RWPE2 (cell line): ENCODE measurements at regions not wholly inside any gene's neighbourhood (a gene's known extent, or its start where the extent isn't known, plus 50 kb on each side); places are given as distances from the start of the nearest gene placed in this dataset.

ENCODE experiments used
- ATAC-seq: fragments of 200-7000 bp; cut with Tn5 transposase; 3 replicates; pipeline ENCODE4 v1.9.1; 2021; ENCODE audit warnings: low read depth
- DNase-seq: peaks from one replicate; pipeline ENCODE4 v3.0.0-alpha.2; 2020; ENCODE audit warnings: low spot score
- H3K27ac ChIP-seq: fragments of 450-650 bp; 2 replicates; pipeline ENCODE4 v1.5.1; 2017; ENCODE audit warnings: mild to moderate bottlenecking; ENCODE audit not compliant: poor library complexity, severe bottlenecking
- H3K27me3 ChIP-seq: fragments of 250-450 bp; sonication (Bioruptor Pico); 2 replicates; pipeline ENCODE4 v1.5.1; 2021; ENCODE audit warnings: mild to moderate bottlenecking, moderate library complexity; ENCODE audit not compliant: insufficient read depth, poor library complexity, severe bottlenecking
- H3K36me3 ChIP-seq: fragments of 250-450 bp; sonication (Bioruptor Pico); 2 replicates; pipeline ENCODE4 v1.5.1; 2020; ENCODE audit warnings: low read depth, mild to moderate bottlenecking, moderate library complexity
- H3K4me1 ChIP-seq: fragments of 250-450 bp; sonication (Bioruptor Pico); 2 replicates; pipeline ENCODE4 v1.5.1; 2021; ENCODE audit warnings: mild to moderate bottlenecking, moderate library complexity; ENCODE audit not compliant: insufficient read depth, poor library complexity, severe bottlenecking
- H3K4me3 ChIP-seq: fragments of 250-450 bp; sonication (Bioruptor Pico); 2 replicates; pipeline ENCODE4 v1.5.1; 2021; ENCODE audit warnings: mild to moderate bottlenecking, moderate library complexity; ENCODE audit not compliant: severe bottlenecking
- H3K9me3 ChIP-seq: fragments of 250-450 bp; sonication (Bioruptor Pico); 2 replicates; pipeline ENCODE4 v1.5.1; 2021; ENCODE audit warnings: mild to moderate bottlenecking, moderate library complexity; ENCODE audit not compliant: severe bottlenecking
- CTCF ChIP-seq: fragments of 450-650 bp; IDR thresholded peaks from one replicate; pipeline ENCODE4 v1.5.1; 2017; ENCODE audit warnings: mild to moderate bottlenecking, moderate library complexity; ENCODE audit not compliant: poor library complexity, severe bottlenecking

GRCh38 chr10:29041616-29042015 is 247.3 kb upstream of the LYZL1 start:
- no peak for TF ChIP-seq CTCF
- no peak overlapping the region for H3K4me3 ChIP-seq

GRCh38 chr10:29048506-29048905 is 240.4 kb upstream of the LYZL1 start:
- peaks cover 8% of the 10 kb centered on the region for H3K27me3 ChIP-seq
- ATAC-seq (no peak), DNase-seq (no peak)
- no peak overlapping the region for H3K27ac ChIP-seq
- H3K4me1 ChIP-seq: no peaks in the 10 kb centered on the region
- H3K9me3 ChIP-seq: no peaks in the 10 kb centered on the region
- H3K4me3 ChIP-seq: no peak overlapping the region
- no peaks in the 10 kb centered on the region for H3K36me3 ChIP-seq
- no peak for TF ChIP-seq CTCF

More at GRCh38 chr10:29041616-29042015, 247.3 kb upstream of the LYZL1 start:
- Histone ChIP-seq H3K27ac (no peak overlapping the region), H3K4me1 (no peaks in the 10 kb centered on the region), H3K27me3 (peaks cover 3% of the 10 kb centered on the region), H3K9me3 (peaks cover 2% of the 10 kb centered on the region), H3K36me3 (no peaks in the 10 kb centered on the region)
- no peak for DNase-seq
- ATAC-seq: no peak

GRCh38 chr10:29050081-29050480 is 238.8 kb upstream of the LYZL1 start:
- no peaks in the 10 kb centered on the region for H3K9me3 ChIP-seq
- no peak overlapping the region for H3K27ac ChIP-seq
- no peaks in the 10 kb centered on the region for H3K4me1 ChIP-seq
- no peaks in the 10 kb centered on the region for H3K36me3 ChIP-seq
- H3K27me3 ChIP-seq: peaks cover 8% of the 10 kb centered on the region
- DNase-seq (no peak), ATAC-seq (no peak)
- no peak for TF ChIP-seq CTCF
- H3K4me3 ChIP-seq: no peak overlapping the region

GRCh38 chr10:29055101-29055500 is 233.8 kb upstream of the LYZL1 start:
- Histone ChIP-seq H3K27me3 (peaks cover 8% of the 10 kb centered on the region), H3K4me1 (no peaks in the 10 kb centered on the region), H3K4me3 (no peak overlapping the region), H3K27ac (no peak overlapping the region), H3K36me3 (no peaks in the 10 kb centered on the region), H3K9me3 (no peaks in the 10 kb centered on the region)
- ATAC-seq (no peak), DNase-seq (no peak)
- no peak for TF ChIP-seq CTCF

GRCh38 chr10:29056729-29057128 is 232.1 kb upstream of the LYZL1 start:
- DNase-seq (no peak), ATAC-seq (no peak)
- TF ChIP-seq CTCF: no peak
- no peaks in the 10 kb centered on the region for H3K4me1 ChIP-seq
- no peaks in the 10 kb centered on the region for H3K9me3 ChIP-seq
- H3K36me3 ChIP-seq: no peaks in the 10 kb centered on the region
- H3K4me3 ChIP-seq: no peak overlapping the region
- H3K27ac ChIP-seq: no peak overlapping the region
- H3K27me3 ChIP-seq: peaks cover 3% of the 10 kb centered on the region
